SIG-M5 treated with dmso at 0.1 percent for 504 hours (cell line): ENCODE measurements at regions not wholly inside any gene's neighbourhood (a gene's known extent, or its start where the extent isn't known, plus 50 kb on each side); places are given as distances from the start of the nearest gene placed in this dataset.

Experiments used
- DNase-seq: peaks from one replicate; lab custom pipeline; 2025; ENCODE audit not compliant: unreplicated experiment; lab: John Stamatoyannopoulos, UW

GRCh38 chr2:193703411-193703810 lies 1508.7 kb upstream of the TMEFF2 start:
- DNase-seq = no peak

GRCh38 chr2:193701484-193701883 lies 1506.8 kb upstream of the TMEFF2 start:
- no peak for DNase-seq

GRCh38 chr2:193695367-193695766 lies 1500.6 kb upstream of the TMEFF2 start:
- DNase-seq = peak; percentile 49

GRCh38 chr2:193693758-193694157 lies 1499.0 kb upstream of the TMEFF2 start:
- no peak for DNase-seq

GRCh38 chr2:193690572-193690971 lies 1495.8 kb upstream of the TMEFF2 start:
- DNase-seq = no peak

GRCh38 chr2:193687195-193687594 lies 1492.5 kb upstream of the TMEFF2 start:
- no peak for DNase-seq

- no peak for DNase-seq
Observed at GRCh38 chr2:193679847-193680246, 1485.1 kb upstream of the TMEFF2 start.

- DNase-seq = no peak
Observed at GRCh38 chr2:193670478-193670877, 1475.7 kb upstream of the TMEFF2 start.

- DNase-seq = peak; percentile 7
Observed at GRCh38 chr2:193668557-193669323, 1474.0 kb upstream of the TMEFF2 start.

GRCh38 chr2:193627927-193628272 lies 1433.2 kb upstream of the TMEFF2 start:
- no peak for DNase-seq

GRCh38 chr2:193627187-193627926 lies 1432.6 kb upstream of the TMEFF2 start:
- no peak for DNase-seq

GRCh38 chr2:193608451-193608850 lies 1413.7 kb upstream of the TMEFF2 start:
- no peak for DNase-seq

GRCh38 chr2:193590831-193591230 lies 1396.1 kb upstream of the TMEFF2 start:
- DNase-seq = no peak

GRCh38 chr2:193584522-193584938 lies 1389.8 kb upstream of the TMEFF2 start:
- DNase-seq = peak; percentile 51

- DNase-seq = peak; percentile 6
Observed at GRCh38 chr2:193583638-193584400, 1389.1 kb upstream of the TMEFF2 start.

GRCh38 chr2:193581807-193582206 lies 1387.1 kb upstream of the TMEFF2 start:
- no peak for DNase-seq

GRCh38 chr2:193580176-193580950 lies 1385.6 kb upstream of the TMEFF2 start:
- DNase-seq = no peak

- DNase-seq = no peak
Observed at GRCh38 chr2:193566886-193567285, 1372.2 kb upstream of the TMEFF2 start.

GRCh38 chr2:193566276-193566675 lies 1371.5 kb upstream of the TMEFF2 start:
- no peak for DNase-seq

GRCh38 chr2:193562031-193562430 lies 1367.3 kb upstream of the TMEFF2 start:
- no peak for DNase-seq

- no peak for DNase-seq
Observed at GRCh38 chr2:193561054-193561453, 1366.3 kb upstream of the TMEFF2 start.
